ENCODE measurements at regions not wholly inside any gene's neighbourhood (a gene's known extent, or its start where the extent isn't known, plus 50 kb on each side); places are given as distances from the start of the nearest gene placed in this dataset.

- DNase-seq (ENCODE audit: low read depth): no peak
- H3K4me3 ChIP-seq (ENCODE audit: low read length): no peak overlapping the region
- no peak for TF ChIP-seq CTCF (conservative IDR thresholded peaks at IDR 0.05; ENCODE audit: low read depth, low read length)
These were observed 652.8 kb upstream of the NR3C2 start for GRCh38 chr4:149095001-149095400.

GRCh38 chr4:149084144-149084543 lies 641.9 kb upstream of the NR3C2 start:
- no peak for DNase-seq (ENCODE audit: low read depth)
- no peak overlapping the region for H3K4me3 ChIP-seq (ENCODE audit: low read length)
- TF ChIP-seq CTCF (conservative IDR thresholded peaks at IDR 0.05; ENCODE audit: low read depth, low read length): no peak

GRCh38 chr4:149077181-149077580 lies 635.0 kb upstream of the NR3C2 start:
- no peak for DNase-seq (ENCODE audit: low read depth)
- no peak for TF ChIP-seq CTCF (conservative IDR thresholded peaks at IDR 0.05; ENCODE audit: low read depth, low read length)
- H3K4me3 ChIP-seq (ENCODE audit: low read length): no peak overlapping the region

- DNase-seq (ENCODE audit: low read depth): no peak
- no peak overlapping the region for H3K4me3 ChIP-seq (ENCODE audit: low read length)
- TF ChIP-seq CTCF (conservative IDR thresholded peaks at IDR 0.05; ENCODE audit: low read depth, low read length): no peak
These were observed 634.2 kb upstream of the NR3C2 start for GRCh38 chr4:149076401-149076800.

GRCh38 chr4:149072384-149072783 lies 630.2 kb upstream of the NR3C2 start:
- no peak overlapping the region for H3K4me3 ChIP-seq (ENCODE audit: low read length)
- no peak for DNase-seq (ENCODE audit: low read depth)
- no peak for TF ChIP-seq CTCF (conservative IDR thresholded peaks at IDR 0.05; ENCODE audit: low read depth, low read length)

- no peak overlapping the region for H3K4me3 ChIP-seq (ENCODE audit: low read length)
- TF ChIP-seq CTCF (conservative IDR thresholded peaks at IDR 0.05; ENCODE audit: low read depth, low read length): no peak
- DNase-seq (ENCODE audit: low read depth): no peak
These were observed 623.5 kb upstream of the NR3C2 start for GRCh38 chr4:149065753-149066152.

- no peak overlapping the region for H3K4me3 ChIP-seq (ENCODE audit: low read length)
- no peak for DNase-seq (ENCODE audit: low read depth)
- TF ChIP-seq CTCF (conservative IDR thresholded peaks at IDR 0.05; ENCODE audit: low read depth, low read length): no peak
These were observed 620.8 kb upstream of the NR3C2 start for GRCh38 chr4:149062997-149063396.
